ENCODE measurements at regions not wholly inside any gene's neighbourhood (a gene's known extent, or its start where the extent isn't known, plus 50 kb on each side); places are given as distances from the start of the nearest gene placed in this dataset.

DNA sequence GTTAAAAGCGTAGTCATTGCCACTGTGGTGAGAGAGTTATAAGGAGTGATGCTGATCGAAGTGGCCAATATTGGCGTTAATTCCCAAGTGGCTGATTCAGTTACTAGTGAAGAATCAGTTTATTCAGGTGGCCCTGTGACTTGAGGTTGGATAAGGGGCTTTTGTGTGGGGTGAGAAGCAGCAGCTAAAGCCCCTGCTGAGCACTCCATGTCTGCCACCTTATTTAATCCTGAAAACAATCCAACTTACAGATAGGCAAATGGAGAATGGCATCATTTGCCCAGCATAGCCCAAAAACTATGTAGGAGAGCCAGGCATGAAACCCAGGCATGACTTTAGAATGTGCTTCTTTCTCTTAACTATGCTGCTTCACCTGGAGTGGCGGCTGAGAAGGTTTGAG is 222.8 kb upstream of the KLF6 start:
- TF ChIP-seq, protein P1, sequence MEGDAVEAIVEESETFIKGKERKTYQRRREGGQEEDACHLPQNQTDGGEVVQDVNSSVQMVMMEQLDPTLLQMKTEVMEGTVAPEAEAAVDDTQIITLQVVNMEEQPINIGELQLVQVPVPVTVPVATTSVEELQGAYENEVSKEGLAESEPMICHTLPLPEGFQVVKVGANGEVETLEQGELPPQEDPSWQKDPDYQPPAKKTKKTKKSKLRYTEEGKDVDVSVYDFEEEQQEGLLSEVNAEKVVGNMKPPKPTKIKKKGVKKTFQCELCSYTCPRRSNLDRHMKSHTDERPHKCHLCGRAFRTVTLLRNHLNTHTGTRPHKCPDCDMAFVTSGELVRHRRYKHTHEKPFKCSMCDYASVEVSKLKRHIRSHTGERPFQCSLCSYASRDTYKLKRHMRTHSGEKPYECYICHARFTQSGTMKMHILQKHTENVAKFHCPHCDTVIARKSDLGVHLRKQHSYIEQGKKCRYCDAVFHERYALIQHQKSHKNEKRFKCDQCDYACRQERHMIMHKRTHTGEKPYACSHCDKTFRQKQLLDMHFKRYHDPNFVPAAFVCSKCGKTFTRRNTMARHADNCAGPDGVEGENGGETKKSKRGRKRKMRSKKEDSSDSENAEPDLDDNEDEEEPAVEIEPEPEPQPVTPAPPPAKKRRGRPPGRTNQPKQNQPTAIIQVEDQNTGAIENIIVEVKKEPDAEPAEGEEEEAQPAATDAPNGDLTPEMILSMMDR (IDR thresholded peaks at IDR 0.05; ENCODE audit: insufficient read depth, low read length, poor library complexity, severe bottlenecking) = no peak
- TF ChIP-seq EZH2phosphoT487 (conservative IDR thresholded peaks at IDR 0.05; ENCODE audit: low read length) = no peak
